T-helper 1 cell treated with Interleukin-12 subunit alpha and Interleukin-12 subunit beta and Interleukin-4 antibody, amounts not matched to agents 30 ng/mL and 1 ng/mL, for 36 hours (primary cell): ENCODE measurements at regions not wholly inside any gene's neighbourhood (a gene's known extent, or its start where the extent isn't known, plus 50 kb on each side); places are given as distances from the start of the nearest gene placed in this dataset.

Source experiments
- intact Hi-C: fragments of 100-400 bp; cut with micrococcal nuclease; formaldehyde crosslinking; loops from one replicate; pipeline ENCODE4 v1.15.1; 2024

- intact Hi-C loops, result loop anchor here (1.0 to 5.0 kb wide), 12 partner anchors 12 to 1700 kb away; partner anchors contain the start of genes FLI1 and PRDM10
These were observed 284.8 kb downstream of the ETS1 start for GRCh38 chr11:128302425-128303186.

- intact Hi-C loops, result loop anchor here (1.0 to 5.0 kb wide), 12 partner anchors 11 to 1701 kb away; partner anchors contain the start of genes FLI1 and PRDM10
These were observed 285.6 kb downstream of the ETS1 start for GRCh38 chr11:128301756-128302155.

GRCh38 chr11:128300785-128301184, 286.6 kb downstream of the ETS1 start:
- intact Hi-C loops, result loop anchor here (5.0 kb wide), 2 partner anchors 392 to 1702 kb away; partner anchors contain the start of genes FLI1 and PRDM10

- intact Hi-C loops, result no loop called here
These were observed 288.1 kb downstream of the ETS1 start for GRCh38 chr11:128299132-128299726.

- intact Hi-C loops, result no loop called here
These were observed 289.1 kb downstream of the ETS1 start for GRCh38 chr11:128298271-128298670.

GRCh38 chr11:128297805-128298204, 289.6 kb downstream of the ETS1 start:
- intact Hi-C loops, result no loop called here

GRCh38 chr11:128297091-128297651, 290.2 kb downstream of the ETS1 start:
- intact Hi-C loops, result no loop called here

GRCh38 chr11:128294671-128295050, 292.7 kb downstream of the ETS1 start:
- intact Hi-C loops, result no loop called here

- intact Hi-C loops, result no loop called here
These were observed 293.2 kb downstream of the ETS1 start for GRCh38 chr11:128294001-128294670.

GRCh38 chr11:128291835-128292234, 295.5 kb downstream of the ETS1 start:
- intact Hi-C loops, result no loop called here

GRCh38 chr11:128291007-128291406, 296.4 kb downstream of the ETS1 start:
- intact Hi-C loops, result no loop called here

- intact Hi-C loops, result loop anchor here (1.0 kb wide), 14 partner anchors 12 to 486 kb away; no protein-coding TSS in a partner anchor
These were observed 297.1 kb downstream of the ETS1 start for GRCh38 chr11:128290106-128290840.

GRCh38 chr11:128289048-128289447, 298.3 kb downstream of the ETS1 start:
- intact Hi-C loops, result loop anchor here (1.0 to 2.0 kb wide), 6 partner anchors 50 to 542 kb away; no protein-coding TSS in a partner anchor

- intact Hi-C loops, result loop anchor here (2.0 kb wide), 2 partner anchors 50 to 160 kb away; no protein-coding TSS in a partner anchor
These were observed 299.0 kb downstream of the ETS1 start for GRCh38 chr11:128288368-128288767.

GRCh38 chr11:128285321-128285720, 302.0 kb downstream of the ETS1 start:
- intact Hi-C loops, result no loop called here

GRCh38 chr11:128284634-128285033, 302.7 kb downstream of the ETS1 start:
- intact Hi-C loops, result no loop called here

- intact Hi-C loops, result no loop called here
These were observed 303.9 kb downstream of the ETS1 start for GRCh38 chr11:128283451-128283850.

GRCh38 chr11:128282053-128282452, 305.3 kb downstream of the ETS1 start:
- intact Hi-C loops, result no loop called here

GRCh38 chr11:128279866-128280265, 307.5 kb downstream of the ETS1 start:
- intact Hi-C loops, result no loop called here

GRCh38 chr11:128273736-128274135, 313.6 kb downstream of the ETS1 start:
- intact Hi-C loops, result no loop called here

- intact Hi-C loops, result no loop called here
These were observed 316.0 kb downstream of the ETS1 start for GRCh38 chr11:128271401-128271800.
